Fibroblast of villous mesenchyme (primary cell): ENCODE measurements at regions not wholly inside any gene's neighbourhood (a gene's known extent, or its start where the extent isn't known, plus 50 kb on each side); places are given as distances from the start of the nearest gene placed in this dataset.

Source experiments
- DNase-seq: peaks from one replicate; pipeline ENCODE4 v3.0.0-alpha.2; 2010; ENCODE audit warnings: low read depth
- H3K4me3 ChIP-seq: 2 replicates; pipeline ENCODE4 v1.5.1; 2011; ENCODE audit warnings: low read depth, mild to moderate bottlenecking, low read length
- TF ChIP-seq, protein P1 (sequence below): IDR thresholded peaks from 2 replicates; pipeline ENCODE4 v1.5.1; 2012; ENCODE audit warnings: low read depth, mild to moderate bottlenecking, low read length; ENCODE audit not compliant: insufficient read depth

DNA sequence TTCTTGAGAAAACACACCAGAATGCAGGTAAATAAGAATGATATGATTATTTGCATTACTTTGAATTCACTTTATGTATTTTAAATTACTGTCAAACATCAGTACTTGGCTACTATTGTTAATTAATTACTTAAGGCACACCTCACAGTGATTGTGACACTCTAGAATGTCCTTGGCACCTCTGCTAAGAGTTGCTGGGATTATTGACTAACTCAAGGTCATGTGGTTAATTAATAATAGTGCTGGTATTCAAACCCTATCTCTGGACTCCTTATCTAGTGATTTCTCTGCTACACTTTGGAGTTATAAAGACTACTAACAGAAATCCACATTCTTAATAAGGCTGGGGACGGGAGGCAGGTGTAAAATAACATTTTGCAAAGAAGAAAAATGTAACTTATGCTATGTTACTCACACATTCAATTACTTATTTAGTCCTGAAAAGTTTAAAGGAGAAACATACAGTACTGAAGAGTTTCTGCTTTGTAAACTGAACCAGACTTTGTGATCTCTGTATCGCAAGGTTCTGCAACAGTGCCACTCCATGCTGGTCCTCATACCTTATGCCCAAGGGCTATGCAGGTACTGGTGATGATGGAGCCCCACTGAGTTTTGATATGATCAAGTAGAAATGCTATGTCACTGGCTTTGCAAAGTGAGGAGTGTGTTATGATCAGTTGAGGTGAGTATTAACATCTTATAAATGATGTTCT, 242.7 kb downstream of the MID1IP1 start:
- TF ChIP-seq, protein P1, sequence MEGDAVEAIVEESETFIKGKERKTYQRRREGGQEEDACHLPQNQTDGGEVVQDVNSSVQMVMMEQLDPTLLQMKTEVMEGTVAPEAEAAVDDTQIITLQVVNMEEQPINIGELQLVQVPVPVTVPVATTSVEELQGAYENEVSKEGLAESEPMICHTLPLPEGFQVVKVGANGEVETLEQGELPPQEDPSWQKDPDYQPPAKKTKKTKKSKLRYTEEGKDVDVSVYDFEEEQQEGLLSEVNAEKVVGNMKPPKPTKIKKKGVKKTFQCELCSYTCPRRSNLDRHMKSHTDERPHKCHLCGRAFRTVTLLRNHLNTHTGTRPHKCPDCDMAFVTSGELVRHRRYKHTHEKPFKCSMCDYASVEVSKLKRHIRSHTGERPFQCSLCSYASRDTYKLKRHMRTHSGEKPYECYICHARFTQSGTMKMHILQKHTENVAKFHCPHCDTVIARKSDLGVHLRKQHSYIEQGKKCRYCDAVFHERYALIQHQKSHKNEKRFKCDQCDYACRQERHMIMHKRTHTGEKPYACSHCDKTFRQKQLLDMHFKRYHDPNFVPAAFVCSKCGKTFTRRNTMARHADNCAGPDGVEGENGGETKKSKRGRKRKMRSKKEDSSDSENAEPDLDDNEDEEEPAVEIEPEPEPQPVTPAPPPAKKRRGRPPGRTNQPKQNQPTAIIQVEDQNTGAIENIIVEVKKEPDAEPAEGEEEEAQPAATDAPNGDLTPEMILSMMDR = no peak
- DNase-seq = no peak
- no peak overlapping the region for H3K4me3 ChIP-seq

DNA sequence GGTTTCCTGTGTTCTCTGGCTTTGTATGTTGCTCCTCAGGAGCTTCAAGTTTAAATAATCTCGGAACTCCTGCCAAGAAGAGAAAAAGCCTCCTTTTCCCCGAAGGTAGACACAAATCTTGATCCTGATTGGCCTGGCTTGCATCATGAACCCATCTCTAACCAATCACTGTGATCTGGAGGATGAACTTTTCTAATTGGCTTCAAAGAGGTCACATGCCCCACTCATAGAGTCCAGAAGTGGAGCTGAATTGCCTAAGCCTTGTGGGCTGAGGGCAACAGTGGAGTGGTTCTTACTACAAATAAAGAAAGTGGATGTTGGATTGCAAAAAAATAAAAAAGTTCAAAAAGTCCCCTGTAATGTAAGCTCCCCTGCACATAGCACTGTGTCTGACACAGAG, 245.9 kb downstream of the MID1IP1 start:
- DNase-seq = no peak
- TF ChIP-seq, protein P1 = no peak
- no peak overlapping the region for H3K4me3 ChIP-seq

DNA sequence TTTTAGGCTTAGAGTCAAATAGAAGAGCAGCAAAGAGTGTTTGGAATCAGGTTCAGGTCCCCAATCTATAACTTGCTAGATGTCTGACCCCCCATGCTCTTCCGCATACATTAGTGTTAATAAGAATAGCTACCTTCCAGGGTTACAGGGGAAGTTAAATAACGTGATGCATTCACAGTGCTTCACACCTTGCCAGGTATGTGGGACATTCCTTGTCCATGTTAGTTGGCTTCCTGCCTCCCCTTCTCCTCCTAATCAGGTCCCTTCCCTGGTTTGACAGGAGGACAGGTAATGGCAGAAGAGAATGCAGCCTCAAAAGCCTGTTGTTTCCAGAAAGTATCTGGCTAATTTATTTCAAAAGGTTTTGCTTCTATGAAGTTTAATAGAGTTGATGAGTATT, 248.7 kb downstream of the MID1IP1 start:
- no peak overlapping the region for H3K4me3 ChIP-seq
- no peak for DNase-seq
- TF ChIP-seq, protein P1 = no peak

DNA sequence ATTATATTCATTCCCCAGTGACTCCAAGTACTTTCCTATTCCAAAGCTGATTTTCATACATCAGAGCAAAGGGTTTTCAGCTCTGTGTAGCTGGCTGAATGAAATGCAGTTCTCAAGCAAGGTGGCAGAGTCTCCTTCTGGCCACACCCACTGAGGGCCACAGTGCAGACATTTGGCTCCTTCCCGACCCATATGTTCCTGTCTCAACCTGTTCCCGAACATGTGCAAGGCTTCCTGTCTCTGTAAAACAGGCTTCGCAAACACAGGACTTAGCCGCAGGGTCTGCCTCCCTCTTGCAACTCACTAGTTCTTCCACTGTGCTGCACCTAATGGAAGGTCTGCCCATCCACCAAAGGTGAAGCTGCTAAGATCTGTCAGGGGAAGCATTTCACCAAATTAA, 249.2 kb downstream of the MID1IP1 start:
- no peak for DNase-seq
- H3K4me3 ChIP-seq = no peak overlapping the region
- TF ChIP-seq, protein P1 = no peak

DNA sequence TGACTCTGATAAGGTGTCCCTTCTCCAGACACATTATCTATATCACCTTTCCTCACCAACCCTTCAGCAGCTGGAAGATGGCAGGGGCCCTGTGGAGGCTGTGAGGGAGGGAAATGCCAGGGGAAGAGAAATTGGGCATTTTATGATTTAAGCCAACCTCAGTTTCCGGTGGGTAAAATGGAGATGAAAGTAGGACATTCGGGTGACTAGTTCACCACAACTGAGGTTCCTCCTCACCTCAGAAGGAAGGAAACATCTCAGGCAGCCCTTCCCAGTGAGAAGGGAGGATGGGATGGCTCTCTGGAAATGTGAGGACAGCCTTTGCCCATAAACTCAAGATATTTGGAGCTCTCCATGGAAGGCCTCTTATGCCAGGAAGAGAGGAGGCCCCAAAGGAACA, 251.5 kb downstream of the MID1IP1 start:
- TF ChIP-seq, protein P1 = no peak
- no peak overlapping the region for H3K4me3 ChIP-seq
- DNase-seq = no peak

DNA sequence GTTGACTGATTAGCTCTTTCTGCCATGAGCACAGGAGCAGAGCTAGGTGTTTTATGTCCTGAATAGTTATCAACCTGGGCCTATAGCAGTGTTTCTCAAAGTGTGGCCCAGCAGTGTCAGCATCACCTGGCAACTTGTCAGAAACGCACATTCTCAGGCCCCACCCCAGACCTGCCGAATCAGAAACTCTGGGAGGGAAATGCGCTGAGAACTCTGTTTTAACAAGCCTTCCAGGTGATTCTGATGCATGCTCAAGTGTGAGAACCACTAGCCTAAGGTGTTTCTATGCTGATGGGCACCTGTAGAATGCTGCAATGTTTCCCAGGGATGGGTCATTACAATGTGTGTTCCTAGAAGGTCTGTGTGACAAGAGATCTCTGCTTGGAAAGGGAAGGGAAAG, 257.5 kb downstream of the MID1IP1 start:
- TF ChIP-seq, protein P1 = no peak
- no peak overlapping the region for H3K4me3 ChIP-seq
- DNase-seq = no peak

DNA sequence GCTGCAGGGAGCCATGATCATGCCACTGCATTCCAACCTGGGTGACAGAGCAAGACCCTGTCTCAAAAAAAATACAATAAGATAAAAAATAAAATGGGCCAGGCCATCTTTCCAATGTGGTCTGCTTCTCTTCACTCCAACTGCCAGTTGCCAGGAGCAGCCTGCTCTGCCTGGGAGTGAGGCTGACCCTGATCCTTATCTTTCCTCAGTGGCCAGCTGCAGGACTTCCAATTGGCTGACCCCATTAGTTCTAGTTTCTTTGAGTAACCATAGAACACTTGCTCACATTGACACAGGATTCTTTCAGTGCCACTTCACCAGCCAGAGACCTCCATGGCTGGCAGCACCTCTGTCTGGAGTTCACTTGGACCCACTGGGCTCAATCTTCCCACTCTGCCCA, 258.6 kb downstream of the MID1IP1 start:
- no peak for DNase-seq
- H3K4me3 ChIP-seq = no peak overlapping the region
- TF ChIP-seq, protein P1 = no peak
